DOHH2 (cell line): ENCODE measurements at regions not wholly inside any gene's neighbourhood (a gene's known extent, or its start where the extent isn't known, plus 50 kb on each side); places are given as distances from the start of the nearest gene placed in this dataset.

Experiments
- H3F3A ChIP-seq: fragments of 200-600 bp; sonication (generic), shearing (Covaris generic); 2 replicates; pipeline ENCODE4 v1.6.0; 2016; ENCODE audit warnings: antibody characterized with exemption, mild to moderate bottlenecking; ENCODE audit not compliant: control insufficient read depth, insufficient read depth
- H3K27ac ChIP-seq: fragments of 200-600 bp; sonication (generic); 2 replicates; pipeline ENCODE4 v1.5.1; 2014; ENCODE audit warnings: low read depth, mild to moderate bottlenecking, low read length, moderate library complexity
- H3K27me3 ChIP-seq: fragments of 200-600 bp; sonication (generic); 2 replicates; pipeline ENCODE4 v1.6.1; 2014; ENCODE audit warnings: mild to moderate bottlenecking, low read length, mixed read lengths; ENCODE audit not compliant: control insufficient read depth
- H3K36me3 ChIP-seq: fragments of 200-600 bp; sonication (generic); 2 replicates; pipeline ENCODE4 v1.6.1; 2014; ENCODE audit warnings: mild to moderate bottlenecking, low read length, moderate library complexity, mixed read lengths; ENCODE audit not compliant: control insufficient read depth
- H3K4me1 ChIP-seq: fragments of 200-600 bp; sonication (generic); 2 replicates; pipeline ENCODE4 v1.6.1; 2014; ENCODE audit warnings: mild to moderate bottlenecking, low read length, mixed read lengths; ENCODE audit not compliant: control insufficient read depth
- H3K4me2 ChIP-seq: fragments of 200-600 bp; sonication (generic); 2 replicates; pipeline ENCODE4 v1.6.0; 2014; ENCODE audit warnings: mild to moderate bottlenecking, low read length, moderate library complexity
- H3K4me3 ChIP-seq: fragments of 200-600 bp; sonication (generic); 2 replicates; pipeline ENCODE4 v1.5.1; 2014; ENCODE audit warnings: mild to moderate bottlenecking, low read length, mixed read lengths
- H3K79me2 ChIP-seq: fragments of 200-600 bp; sonication (generic); 2 replicates; pipeline ENCODE4 v1.6.1; 2014; ENCODE audit warnings: mild to moderate bottlenecking, low read length, mixed read lengths; ENCODE audit not compliant: control insufficient read depth
- H3K9me2 ChIP-seq: fragments of 200-600 bp; sonication (generic); replicated peaks from 2 replicates; pipeline ENCODE4 v1.6.1; 2014; ENCODE audit warnings: mild to moderate bottlenecking, low read length, mixed read lengths; ENCODE audit not compliant: control insufficient read depth
- H3K9me3 ChIP-seq: fragments of 200-600 bp; sonication (generic); 2 replicates; pipeline ENCODE4 v1.6.1; 2014; ENCODE audit warnings: antibody characterized with exemption, low read length, mixed read lengths; ENCODE audit not compliant: control insufficient read depth, insufficient read depth
- H4K20me1 ChIP-seq: fragments of 200-600 bp; sonication (generic); 2 replicates; pipeline ENCODE4 v1.6.0; 2014; ENCODE audit warnings: low read depth, mild to moderate bottlenecking, antibody characterized with exemption, low read length, moderate library complexity; ENCODE audit not compliant: control insufficient read depth, insufficient read depth
- EZH2phosphoT487 ChIP-seq: fragments of 200-600 bp; sonication (generic); IDR thresholded peaks from 2 replicates; pipeline ENCODE4 v1.6.1; 2017; ENCODE audit warnings: borderline replicate concordance, mild to moderate bottlenecking, antibody characterized with exemption, low read length, moderate library complexity, mixed read lengths
- TF ChIP-seq, protein P1 (sequence below): fragments of 200-600 bp; sonication (generic); IDR thresholded peaks from one replicate; pipeline ENCODE4 v1.5.1; 2014; ENCODE audit warnings: antibody characterized with exemption, mild to moderate bottlenecking, low read depth, low read length; ENCODE audit not compliant: poor library complexity, severe bottlenecking

DNA sequence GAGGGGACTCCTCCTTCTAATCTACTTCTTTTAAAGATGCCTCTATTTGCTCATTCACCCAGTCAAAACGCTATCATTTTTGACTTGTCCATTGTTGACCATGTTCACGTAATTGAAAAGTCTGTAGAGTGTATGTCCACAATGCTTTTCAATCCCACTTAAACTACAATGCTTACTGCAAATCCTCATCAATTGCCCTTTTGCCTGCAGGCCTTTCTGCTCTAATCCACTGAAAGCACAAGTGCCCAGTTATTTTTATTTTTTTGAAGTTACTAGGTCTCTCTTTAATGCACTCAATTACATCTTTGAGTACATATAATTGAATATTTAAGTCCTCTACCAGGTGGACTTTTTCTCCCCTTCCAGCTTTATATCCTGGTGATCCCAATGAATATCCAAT is 437.4 kb downstream of the PDGFC start:
- TF ChIP-seq, protein P1, sequence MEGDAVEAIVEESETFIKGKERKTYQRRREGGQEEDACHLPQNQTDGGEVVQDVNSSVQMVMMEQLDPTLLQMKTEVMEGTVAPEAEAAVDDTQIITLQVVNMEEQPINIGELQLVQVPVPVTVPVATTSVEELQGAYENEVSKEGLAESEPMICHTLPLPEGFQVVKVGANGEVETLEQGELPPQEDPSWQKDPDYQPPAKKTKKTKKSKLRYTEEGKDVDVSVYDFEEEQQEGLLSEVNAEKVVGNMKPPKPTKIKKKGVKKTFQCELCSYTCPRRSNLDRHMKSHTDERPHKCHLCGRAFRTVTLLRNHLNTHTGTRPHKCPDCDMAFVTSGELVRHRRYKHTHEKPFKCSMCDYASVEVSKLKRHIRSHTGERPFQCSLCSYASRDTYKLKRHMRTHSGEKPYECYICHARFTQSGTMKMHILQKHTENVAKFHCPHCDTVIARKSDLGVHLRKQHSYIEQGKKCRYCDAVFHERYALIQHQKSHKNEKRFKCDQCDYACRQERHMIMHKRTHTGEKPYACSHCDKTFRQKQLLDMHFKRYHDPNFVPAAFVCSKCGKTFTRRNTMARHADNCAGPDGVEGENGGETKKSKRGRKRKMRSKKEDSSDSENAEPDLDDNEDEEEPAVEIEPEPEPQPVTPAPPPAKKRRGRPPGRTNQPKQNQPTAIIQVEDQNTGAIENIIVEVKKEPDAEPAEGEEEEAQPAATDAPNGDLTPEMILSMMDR: no peak
- TF ChIP-seq EZH2phosphoT487: no peak
- Histone ChIP-seq H3K4me3 (no peak overlapping the region), H3K9me2 (no peaks in the 10 kb centered on the region), H3K4me1 (no peaks in the 10 kb centered on the region), H3K27ac (no peak overlapping the region), H3K36me3 (no peaks in the 10 kb centered on the region), H3K4me2 (no peak overlapping the region), H3K9me3 (no peaks in the 10 kb centered on the region), H3K27me3 (no peaks in the 10 kb centered on the region), H4K20me1 (no peaks in the 10 kb centered on the region), H3K79me2 (no peaks in the 10 kb centered on the region), H3F3A (no peaks in the 10 kb centered on the region)

DNA sequence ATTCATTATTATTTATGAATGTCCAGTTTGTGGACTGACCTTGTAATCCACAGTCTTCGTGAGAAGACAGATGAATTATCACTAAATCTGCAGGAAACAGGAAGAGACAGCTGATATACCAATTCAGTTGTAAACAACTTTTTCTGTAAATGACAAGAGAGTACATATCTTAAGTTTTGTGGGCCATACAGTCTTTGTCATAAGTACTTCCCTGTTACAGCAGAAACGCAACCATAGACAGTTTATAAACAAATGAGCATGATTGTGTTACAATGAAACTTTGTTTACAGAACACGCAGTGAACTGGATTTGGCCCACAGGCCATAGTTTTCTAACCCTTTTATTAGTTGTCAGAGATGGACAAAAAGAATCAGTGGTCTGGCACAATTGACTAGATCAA is 443.4 kb downstream of the PDGFC start:
- Histone ChIP-seq H3K4me2 (no peak overlapping the region), H3K9me3 (no peaks in the 10 kb centered on the region), H4K20me1 (no peaks in the 10 kb centered on the region)

DNA sequence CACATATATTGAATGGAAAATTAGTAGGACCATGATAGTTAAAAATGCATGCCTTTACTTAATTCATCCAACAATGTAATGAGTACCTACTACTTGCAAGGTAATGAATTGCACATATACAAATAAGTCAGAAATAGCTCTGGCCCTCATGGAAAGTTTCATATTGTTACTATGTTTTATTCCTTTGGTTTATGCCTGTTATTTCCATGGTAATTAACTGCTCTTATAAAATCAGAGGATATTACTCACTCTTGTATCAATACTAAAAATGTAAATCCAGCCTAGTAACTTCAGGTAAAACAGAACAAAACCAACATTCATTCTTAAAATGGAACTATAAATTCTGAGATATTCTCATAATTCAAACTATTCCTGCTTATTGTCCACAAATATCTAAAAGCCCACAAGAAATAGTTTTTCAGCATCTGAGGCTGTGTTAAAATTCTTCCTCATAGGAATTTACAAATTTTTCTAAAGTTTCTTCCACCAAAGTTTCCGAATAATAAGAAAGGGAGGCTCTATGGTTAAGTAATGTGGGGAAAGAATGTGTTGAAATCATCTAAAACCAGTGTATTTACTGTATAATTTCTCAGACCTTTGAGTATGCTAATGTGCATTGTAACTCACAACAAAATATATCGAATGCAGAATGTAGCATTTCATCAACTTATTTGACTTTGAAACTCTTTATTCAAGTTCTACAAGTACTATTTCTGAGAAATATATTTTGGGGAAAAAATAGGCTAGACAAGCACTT is 444.2 kb downstream of the PDGFC start:
- no peak overlapping the region for H3K4me3 ChIP-seq
- no peaks in the 10 kb centered on the region for H3K9me3 ChIP-seq
- no peaks in the 10 kb centered on the region for H3K9me2 ChIP-seq
- H3K4me2 ChIP-seq: no peak overlapping the region
- TF ChIP-seq EZH2phosphoT487: no peak
- TF ChIP-seq, protein P1: no peak
- H3K4me1 ChIP-seq: no peaks in the 10 kb centered on the region
- H4K20me1 ChIP-seq: no peaks in the 10 kb centered on the region
- H3K36me3 ChIP-seq: no peaks in the 10 kb centered on the region
- no peak overlapping the region for H3K27ac ChIP-seq
- no peaks in the 10 kb centered on the region for H3K79me2 ChIP-seq
- no peaks in the 10 kb centered on the region for H3F3A ChIP-seq
- H3K27me3 ChIP-seq: no peaks in the 10 kb centered on the region

More for the DNA sequence above, 443.4 kb downstream of the PDGFC start:
- no peaks in the 10 kb centered on the region for H3K9me2 ChIP-seq
- no peaks in the 10 kb centered on the region for H3F3A ChIP-seq
- TF ChIP-seq, protein P1: no peak
- no peak for TF ChIP-seq EZH2phosphoT487
- no peaks in the 10 kb centered on the region for H3K36me3 ChIP-seq
- no peak overlapping the region for H3K27ac ChIP-seq
- H3K4me1 ChIP-seq: no peaks in the 10 kb centered on the region
- H3K79me2 ChIP-seq: no peaks in the 10 kb centered on the region
- H3K27me3 ChIP-seq: no peaks in the 10 kb centered on the region
- no peak overlapping the region for H3K4me3 ChIP-seq
